ENCODE measurements at regions not wholly inside any gene's neighbourhood (a gene's known extent, or its start where the extent isn't known, plus 50 kb on each side); places are given as distances from the start of the nearest gene placed in this dataset.

DNA sequence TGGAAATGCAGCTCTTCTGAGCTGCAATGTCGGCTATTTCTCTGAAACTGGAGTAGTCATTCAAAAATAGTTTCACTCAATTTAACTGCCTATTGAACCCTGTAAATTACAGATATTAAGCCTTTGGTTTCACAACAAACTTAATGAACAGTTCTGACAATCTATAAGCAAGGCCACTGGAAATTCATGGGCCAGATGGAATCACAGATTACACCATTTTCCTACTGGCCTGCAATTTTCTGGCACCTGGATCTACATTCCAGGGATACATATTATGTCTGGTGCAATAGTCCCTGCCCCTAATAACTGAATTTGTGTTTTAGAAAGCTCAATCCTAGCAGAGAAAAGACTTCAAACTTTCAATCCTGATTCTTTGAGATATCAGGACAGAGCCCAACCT lies 551.7 kb downstream of the RNF144A start:
- DNase-seq (ENCODE audit: low read depth), result no peak

DNA sequence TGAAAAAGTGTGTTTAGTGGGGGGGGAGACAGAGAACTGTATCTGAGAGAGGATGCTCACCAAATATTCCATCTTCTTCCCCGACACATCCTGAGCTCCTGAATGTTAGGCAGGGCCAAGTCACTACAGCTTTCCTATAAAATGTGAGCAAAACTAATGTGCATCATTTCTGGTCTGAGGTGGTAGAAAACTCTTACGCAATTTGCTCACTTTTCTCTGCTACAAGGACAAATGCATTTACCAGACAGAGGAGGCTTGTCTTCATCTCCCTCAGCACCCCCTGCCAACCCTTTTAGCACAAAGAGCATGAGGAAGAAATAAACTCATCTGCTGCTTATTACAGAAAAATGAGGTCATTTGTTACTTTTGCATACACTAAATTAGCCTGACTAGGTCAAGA lies 554.0 kb downstream of the RNF144A start:
- no peak for DNase-seq (ENCODE audit: low read depth)

DNA sequence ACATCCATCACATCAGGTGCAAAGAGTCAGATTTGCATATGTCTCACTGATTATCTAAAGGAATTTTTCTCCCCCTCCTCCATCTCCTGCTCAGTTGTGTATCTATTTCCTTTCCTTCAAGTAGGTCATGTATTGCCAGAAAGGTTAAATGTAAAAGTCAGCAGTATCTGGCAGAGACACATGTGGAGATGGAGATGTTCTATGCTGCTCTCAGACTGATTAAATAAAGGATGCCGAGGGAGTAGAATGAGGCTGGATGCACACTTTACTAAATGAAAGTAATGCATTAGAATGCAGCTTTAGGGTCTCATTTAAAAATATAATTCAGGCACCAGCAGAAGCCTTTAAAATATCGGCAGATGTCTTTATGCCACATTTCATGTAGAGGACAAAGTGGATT lies 555.3 kb downstream of the RNF144A start:
- no peak for DNase-seq (ENCODE audit: low read depth)

DNA sequence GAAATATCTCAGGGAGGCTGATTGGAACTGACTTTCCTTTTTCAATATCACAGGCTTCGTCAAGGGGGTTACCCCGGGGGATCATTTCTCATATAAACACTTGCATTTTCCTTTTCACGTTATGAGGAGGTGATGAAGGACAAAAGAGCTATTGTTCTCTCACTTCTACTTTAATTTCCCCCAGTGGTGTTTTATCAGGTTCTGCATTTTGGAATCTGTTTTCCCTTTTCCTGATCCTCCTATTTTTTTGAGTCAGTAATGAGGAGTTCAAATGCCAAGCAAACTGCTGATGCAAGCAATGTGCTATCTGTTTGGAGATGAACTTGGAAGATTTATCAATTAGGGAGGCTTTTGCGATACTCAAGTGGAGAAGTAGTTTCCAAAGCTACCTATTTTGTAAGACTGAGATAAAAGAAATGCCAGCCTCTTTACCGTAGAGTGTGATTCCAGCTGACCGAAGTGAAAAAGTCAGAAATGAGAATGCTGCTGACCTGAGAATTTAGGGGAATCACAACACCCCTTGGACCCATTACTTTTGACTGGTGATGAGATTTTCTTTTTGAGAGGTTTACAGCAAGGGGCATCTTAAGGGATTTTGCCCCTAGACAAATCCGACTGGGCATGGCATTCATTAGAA lies 556.0 kb downstream of the RNF144A start:
- no peak for DNase-seq (ENCODE audit: low read depth)

DNA sequence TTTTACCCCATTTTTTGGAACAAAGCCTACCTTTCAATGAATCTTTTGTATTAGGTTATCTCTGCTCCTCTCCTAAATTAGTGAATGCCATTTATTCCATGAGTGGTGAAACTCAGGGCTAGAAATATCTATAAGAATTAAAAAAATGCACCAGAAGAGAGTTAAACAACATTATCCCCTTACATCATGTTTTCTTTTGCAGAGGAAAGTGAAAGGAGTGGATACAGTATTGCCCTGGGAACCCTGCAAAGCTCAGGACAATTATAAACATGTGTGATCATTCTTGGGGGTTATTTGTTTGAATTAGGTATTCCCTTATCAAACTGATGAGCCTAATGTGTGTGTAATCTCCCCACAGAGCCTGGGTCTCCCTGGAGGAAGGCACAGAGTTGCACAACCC lies 559.2 kb downstream of the RNF144A start:
- no peak for DNase-seq (ENCODE audit: low read depth)

DNA sequence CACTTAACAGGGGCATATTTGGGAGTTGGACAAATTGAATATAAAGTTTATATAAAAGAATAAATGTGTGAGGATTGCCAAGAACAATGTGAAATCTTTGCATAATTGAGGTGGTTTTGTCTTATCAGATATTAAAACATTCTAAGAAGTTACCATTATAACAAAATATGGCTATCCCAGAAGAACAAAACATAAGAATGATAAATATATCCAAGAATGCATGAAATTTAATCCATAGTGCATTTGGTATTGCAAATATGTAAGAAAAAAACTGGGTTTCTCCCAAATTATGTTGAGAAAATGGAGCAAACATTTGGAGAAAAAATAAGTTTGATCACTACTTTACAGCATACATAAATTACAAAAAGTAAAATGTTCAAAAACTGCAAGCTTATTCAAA lies 562.4 kb downstream of the RNF144A start:
- DNase-seq (ENCODE audit: low read depth), result no peak

DNA sequence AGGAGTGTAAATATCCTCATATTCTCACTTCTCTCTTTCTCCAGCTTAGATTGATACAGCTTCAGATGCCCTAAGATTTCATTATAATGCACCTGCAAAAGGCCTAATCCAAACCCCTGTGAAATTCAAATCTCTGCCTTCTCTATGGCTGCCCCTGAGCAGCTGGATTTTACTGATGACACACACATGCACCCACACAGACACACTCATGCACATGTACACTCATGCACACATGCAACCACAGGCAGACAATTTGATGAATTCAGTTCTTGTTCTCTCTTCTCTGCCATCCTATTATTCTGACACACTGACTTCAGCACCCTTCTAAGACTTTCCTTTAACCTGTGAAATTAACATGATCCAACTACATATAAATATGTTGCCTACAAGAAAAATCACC lies 563.2 kb downstream of the RNF144A start:
- DNase-seq (ENCODE audit: low read depth), result no peak

DNA sequence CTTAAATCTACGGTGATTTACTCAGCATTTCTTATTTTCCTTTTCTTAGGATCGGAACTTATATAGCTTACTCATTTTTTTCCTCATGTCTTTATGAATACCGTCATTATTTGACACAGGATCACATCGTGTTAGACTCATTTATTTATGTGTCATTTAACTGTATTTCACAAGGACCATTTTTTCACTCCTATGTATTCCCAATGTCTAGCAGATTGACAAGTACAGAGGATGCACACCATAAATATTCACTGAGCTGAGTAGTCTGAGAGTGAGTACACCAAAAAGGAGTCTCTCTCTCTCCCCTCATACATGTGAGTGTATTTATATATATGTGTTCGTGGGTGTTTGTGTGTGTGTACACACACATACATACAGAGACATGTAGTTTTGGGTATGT lies 573.5 kb downstream of the RNF144A start:
- DNase-seq (ENCODE audit: low read depth), result no peak

DNA sequence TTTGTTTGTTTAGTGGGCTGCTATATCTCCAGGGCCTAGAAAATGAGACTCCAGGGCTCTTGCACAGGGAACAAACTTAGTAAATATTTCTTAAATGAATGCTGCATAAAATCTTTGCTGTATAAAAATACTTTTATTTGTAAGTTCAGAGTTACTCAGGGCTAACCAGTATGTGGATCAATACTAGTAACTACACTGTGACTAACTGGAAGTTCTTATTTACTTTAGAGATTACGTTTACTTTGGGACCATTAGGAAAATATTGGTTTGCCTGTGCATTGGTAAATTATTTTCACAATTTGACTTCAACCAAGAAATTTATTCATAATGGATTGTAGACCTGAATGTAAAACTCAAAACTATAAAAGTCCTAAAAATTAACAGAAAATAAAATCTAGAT lies 575.5 kb downstream of the RNF144A start:
- no peak for DNase-seq (ENCODE audit: low read depth)

DNA sequence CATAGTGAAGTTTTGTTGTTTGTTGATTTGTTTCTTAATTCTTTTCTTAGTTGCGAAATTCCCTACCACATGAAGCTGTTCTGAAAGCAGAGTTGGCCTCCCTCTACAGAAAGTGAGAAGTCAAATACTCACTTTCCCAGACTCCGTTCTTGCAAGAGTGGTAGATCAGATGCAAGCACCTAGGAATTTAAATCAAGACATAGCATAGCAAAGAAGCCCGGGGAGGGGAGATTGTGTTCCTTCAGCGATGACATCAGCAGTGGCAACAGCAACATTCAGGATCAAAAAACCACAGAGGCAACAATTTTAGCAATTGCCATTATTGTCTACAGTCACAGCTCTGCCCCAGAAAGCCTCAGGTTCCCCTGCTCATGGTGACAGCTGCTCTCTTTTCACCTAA lies 580.0 kb downstream of the RNF144A start:
- DNase-seq (ENCODE audit: low read depth), result no peak

DNA sequence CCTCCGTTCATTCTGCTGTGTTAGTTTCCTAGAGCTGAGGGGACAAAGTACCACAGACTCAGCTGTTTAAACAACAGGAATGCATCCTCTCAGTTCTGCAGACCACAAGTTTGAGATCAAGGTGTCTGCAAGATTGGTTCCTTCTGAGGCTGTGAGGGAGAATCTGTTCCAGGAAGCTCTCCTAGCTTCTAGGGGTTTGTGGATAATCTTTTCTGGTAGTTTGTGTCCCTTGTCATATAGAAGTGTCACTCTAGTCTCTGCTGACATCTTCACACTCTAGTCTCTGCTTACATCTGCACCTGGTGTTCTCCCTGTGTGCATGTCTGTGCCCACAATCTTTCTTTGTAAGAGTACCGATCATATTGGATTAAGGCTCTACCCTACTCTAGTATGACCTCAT lies 581.8 kb downstream of the RNF144A start:
- DNase-seq (ENCODE audit: low read depth), result no peak

DNA sequence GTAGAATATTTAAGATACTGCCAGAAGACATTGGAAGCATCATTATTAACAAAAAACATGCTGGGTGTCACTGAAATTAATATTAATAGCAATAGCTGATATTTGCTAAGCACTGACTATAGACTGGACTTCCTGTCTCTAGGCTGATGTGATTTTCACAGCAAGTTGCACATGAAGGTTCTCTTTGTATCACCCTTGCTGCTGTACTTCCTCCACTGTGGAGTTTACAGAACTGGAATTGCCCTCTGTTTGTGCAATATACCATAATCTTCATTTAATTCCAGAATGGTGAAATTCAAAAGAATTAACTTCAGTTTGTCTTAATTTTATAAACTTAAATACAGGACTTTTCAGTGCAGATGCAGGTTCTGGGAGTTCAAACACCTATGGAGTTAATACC lies 585.1 kb downstream of the RNF144A start:
- no peak for DNase-seq (ENCODE audit: low read depth)

DNA sequence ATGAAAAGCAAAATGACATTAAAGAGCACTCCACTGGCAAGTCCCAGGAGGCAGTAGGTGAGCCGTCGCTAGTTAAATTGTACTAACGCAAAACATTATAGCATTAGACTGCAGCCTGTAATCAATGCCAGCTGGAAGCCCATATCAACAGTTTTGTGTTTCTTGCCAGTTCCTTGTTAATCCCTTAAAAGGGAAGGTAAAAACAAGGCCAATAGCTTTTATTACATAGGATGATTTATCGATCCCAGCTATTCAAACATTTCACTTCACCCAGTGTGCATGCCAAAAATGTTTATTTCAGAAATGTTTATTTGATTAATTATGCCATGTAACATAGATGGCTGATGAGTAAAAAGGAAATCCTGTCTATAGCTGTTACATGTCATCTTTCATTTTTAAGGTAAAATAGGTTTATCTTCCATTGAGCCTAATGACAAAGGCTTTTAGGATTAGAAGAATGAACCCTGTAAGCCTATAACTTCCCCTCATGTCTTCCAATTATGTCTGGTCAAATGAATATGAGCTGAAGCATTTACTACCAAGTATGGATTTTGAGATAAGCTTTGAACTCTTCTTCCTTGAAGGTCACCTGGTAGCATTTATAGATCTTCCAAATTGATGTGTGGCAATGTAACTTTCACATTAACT lies 591.2 kb downstream of the RNF144A start:
- no peak for DNase-seq (ENCODE audit: low read depth)

DNA sequence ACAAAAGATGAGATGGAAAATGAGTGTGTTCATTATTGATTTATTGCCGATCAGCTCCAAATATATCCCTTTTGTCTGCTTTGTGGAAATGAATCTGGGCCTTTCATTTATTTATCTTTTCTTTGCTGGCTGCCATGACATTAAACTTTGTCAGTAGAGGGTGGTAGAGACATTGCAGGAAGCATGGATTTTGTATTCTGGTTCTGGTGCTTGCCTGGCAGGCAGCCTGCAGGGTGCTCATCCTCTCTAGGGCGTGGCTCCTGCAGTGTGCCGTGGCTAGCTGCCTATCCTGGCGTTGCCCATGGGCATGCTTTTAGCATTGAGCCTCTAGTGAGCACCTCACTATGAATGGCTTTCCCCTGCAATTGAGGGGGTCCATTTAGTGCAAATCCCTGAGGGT lies 593.1 kb downstream of the RNF144A start:
- DNase-seq (ENCODE audit: low read depth), result no peak

DNA sequence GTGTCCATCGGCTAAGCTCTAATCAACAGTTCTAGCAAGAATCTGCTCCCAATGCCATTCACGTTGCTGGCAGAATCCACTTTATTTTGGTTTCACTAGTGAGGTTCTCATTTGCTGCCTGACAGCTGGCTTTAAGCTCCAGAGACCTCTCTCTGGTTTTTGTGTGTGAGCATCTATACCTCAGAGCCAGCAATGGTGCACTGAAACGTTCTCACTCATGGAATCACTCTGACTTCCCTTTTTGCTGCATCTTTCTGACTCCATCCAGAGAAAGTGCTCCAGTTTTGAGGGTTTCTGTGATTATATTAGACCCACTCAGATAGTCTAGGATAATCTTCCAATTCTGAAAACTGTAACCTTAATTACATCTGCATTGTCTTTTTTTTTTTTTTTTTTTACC lies 596.6 kb downstream of the RNF144A start:
- DNase-seq (ENCODE audit: low read depth), result no peak

DNA sequence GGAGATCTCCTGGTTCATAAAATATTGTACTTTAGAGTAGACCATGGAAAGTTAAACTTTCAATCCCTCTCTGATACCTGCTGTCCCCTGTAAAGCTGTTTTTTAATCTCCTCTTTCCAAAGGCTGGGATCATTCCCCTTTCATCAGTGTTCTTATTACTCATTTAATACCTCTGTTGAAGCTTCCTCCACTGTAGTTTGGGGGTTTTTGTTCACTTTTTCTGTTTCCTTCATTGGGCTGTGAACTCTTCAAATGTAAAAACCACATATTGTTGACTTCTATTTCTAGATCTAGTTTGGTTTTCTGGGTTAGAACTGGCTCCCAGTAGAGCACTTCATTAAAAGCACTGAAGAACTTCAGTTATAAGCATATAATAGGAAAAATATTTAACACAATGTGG lies 598.1 kb downstream of the RNF144A start:
- DNase-seq (ENCODE audit: low read depth), result no peak

DNA sequence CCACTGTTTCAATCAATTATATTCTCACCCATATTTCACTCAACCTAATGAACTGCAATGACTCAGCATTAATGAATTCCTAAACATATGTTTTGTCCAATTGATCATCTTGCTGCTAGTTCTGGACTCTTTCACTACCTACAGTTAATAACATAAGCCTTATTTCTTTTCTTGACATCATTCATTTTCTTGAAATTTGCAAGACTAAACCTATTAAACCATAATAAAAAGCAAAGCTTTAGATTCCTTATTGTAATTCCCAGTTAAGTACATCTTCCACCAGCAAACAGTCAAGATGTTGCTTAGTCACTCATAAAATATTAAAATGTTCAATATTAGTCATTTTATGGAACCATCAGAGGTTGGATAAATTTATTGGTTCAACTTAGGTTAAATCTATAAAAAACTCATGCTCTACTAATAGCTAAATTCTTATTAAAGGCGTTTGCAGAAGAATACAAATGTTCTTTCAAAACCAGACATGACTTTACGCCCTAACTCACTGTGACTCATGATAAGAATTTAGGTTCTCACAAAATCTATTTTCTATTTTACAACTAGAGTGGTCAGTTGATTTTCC lies 599.4 kb downstream of the RNF144A start:
- no peak for DNase-seq (ENCODE audit: low read depth)

DNA sequence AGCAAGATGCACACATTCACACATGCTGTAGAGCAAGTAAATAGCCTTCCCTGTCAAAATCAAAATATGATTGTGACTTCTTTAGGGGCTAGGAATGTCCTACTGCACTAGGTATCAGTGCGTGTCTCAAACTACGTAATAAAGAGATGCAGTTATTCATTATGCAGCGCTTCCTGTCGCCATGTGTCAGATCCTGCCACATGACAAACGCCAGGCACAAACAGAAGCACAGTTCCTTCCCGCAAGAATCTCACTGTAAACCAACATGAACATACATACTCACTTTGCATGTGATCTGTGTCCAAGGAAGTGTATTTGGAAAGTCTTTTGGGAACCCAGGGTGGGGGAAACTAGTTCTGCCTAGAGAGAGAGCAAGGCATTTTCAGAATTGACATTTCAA lies 599.9 kb downstream of the RNF144A start:
- DNase-seq (ENCODE audit: low read depth), result no peak

DNA sequence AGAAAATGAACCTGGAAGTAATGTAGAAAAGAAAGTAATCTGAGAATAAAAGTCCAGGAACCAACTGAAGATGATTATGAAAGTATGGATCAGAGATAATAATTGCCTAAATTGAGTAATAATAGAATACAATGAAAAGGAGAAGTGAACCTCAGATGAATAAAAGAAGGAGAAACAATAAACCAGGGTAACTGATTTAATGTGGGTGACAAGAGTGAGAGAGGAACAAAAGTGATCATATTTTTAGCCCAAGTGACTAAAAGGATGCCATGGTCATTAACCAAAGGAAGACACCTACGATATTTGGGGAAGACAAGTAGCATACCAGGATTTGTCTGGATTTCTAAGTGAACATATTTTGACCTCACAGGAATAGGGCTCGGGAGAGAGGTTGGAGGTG lies 600.6 kb downstream of the RNF144A start:
- no peak for DNase-seq (ENCODE audit: low read depth)

DNA sequence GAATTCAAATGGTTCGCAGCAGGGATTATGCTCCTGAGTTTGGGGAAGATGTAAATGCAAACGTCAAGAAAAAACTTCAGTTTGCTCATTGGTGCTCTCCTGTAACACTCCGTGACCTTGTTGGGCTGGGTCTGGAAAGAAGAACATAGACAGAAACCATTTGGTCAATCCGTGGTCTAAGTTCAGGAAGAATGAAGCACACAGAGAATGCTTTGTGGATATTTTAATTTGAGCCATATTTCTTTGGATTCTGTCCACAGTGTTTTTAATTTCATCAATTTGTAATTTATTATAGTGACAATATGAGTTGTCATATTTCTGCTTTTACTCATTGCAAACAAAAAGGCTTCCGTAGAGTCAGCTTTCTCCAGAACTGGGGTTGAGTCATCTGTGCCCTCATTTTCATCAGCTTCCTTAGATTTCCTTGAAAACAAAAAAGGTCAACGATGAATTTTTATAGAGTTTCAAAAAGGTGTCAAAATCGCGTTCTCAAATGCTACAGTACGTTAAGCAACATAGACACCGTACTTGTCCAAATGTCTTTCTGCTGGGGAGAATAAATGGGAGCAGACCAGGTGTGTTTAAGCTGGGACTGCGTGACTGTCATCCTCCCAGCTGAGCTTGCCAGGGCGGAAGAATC lies 606.4 kb downstream of the RNF144A start:
- no peak for DNase-seq (ENCODE audit: low read depth)

DNA sequence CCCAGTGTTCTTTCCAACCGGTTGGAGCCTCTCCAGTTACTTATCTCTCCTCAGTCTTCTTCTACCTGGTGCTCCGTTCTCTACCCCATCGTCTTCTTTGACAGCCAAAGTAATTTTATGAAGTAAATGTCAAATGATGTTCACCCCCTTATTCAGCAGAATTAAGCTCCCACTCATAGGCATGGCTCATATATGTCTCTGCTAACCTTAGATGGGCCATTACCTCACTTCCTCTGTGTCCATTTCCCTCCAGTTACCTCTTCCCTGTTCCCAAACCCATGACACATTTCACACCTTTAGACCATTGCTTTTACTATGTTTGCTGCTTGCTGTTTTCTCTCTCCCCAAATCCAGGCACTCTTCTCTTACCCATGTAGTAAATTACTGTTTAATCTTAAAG lies 607.0 kb downstream of the RNF144A start:
- DNase-seq (ENCODE audit: low read depth), result no peak

DNA sequence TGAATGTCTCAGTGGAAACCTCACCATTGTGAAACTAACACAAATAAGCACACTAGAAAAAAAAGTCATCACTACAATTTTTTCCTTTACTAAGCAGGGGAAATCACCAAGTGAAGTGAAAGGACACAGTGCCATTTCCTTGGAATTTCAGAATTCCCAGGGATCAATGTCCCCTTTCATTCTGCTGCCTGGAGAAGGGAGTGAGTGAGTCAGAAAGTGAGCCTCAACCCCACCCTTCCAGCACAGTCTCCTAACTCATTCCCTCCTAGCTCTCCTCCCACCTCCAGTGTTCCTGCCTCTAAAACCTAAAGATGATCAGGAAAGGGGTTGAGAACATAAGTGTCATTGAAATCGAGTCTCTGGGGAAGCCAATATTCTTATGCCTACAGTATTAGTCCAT lies 608.5 kb downstream of the RNF144A start:
- no peak for DNase-seq (ENCODE audit: low read depth)

DNA sequence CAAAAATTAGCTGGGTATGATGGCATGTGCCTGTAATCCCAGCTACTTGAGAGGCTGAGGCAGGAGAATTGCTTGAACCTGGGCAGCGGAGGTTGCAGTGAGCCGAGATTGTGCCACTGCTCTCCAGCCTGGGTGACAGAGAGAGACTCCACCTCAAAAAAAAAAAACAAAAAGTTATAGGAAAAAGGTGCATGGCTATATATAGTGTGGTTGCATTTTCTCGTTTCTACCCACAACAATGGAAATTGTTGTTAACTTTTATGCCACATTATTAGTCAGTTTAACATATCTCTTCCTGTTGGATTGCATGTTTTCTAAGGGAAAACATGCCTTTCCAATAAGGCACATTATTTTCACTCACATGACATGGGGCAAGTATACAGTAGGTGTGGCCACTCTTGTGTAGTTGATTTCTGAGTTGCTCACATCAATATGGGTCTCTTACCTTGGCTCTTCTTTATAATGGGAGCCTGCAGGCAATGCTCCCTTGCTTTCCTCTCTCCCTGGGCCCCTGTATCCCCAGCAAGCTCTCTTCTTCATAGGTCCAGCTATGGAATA lies 610.0 kb downstream of the RNF144A start:
- DNase-seq (ENCODE audit: low read depth), result no peak

Data from stimulated activated CD8-positive, alpha-beta memory T cell treated with anti-CD3 and anti-CD28 coated beads, Interleukin-12 subunit alpha, Interleukin-12 subunit beta, amount 100 ng/mL, for 4 hours (primary cell).